ENCODE measurements at regions not wholly inside any gene's neighbourhood (a gene's known extent, or its start where the extent isn't known, plus 50 kb on each side); places are given as distances from the start of the nearest gene placed in this dataset.
A peak's percentile ranks its signal among the peaks of the same experiment; 100 is the strongest.

- Histone ChIP-seq H3K79me1 (ENCODE audit: low read depth, low read length) (no peaks in the 10 kb centered on the region), H2BK15ac (ENCODE audit: low read length) (no peak overlapping the region), H2BK12ac (ENCODE audit: low read length) (no peak overlapping the region), H3K27ac (replicated peaks; ENCODE audit: low read length) (no peak overlapping the region), H2BK5ac (ENCODE audit: low read length) (no peak overlapping the region), H3K4me1 (ENCODE audit: control insufficient read depth in 2 of 2, insufficient read depth in 1 of 2, low read depth in 1 of 2, low read length in 2 of 2) (peaks cover 0 to 10% of the 10 kb centered on the region in 2 donors), H2BK120ac (ENCODE audit: low read depth, low read length) (no peak overlapping the region), H3K23ac (ENCODE audit: low read depth, low read length, poor library complexity) (no peak overlapping the region), H2AK5ac (ENCODE audit: low read depth, low read length) (no peak overlapping the region), H2AFZ (ENCODE audit: low read length) (no peak overlapping the region), H4K8ac (ENCODE audit: low read depth, low read length) (no peak overlapping the region), H3K36me3 (replicated peaks in 1 of 2; ENCODE audit: control insufficient read depth in 2 of 2, insufficient read depth in 2 of 2, low read length in 2 of 2) (no peaks in the 10 kb centered on the region), H4K91ac (ENCODE audit: low read depth, low read length, poor library complexity) (no peak overlapping the region), H3K9ac (ENCODE audit: low read depth, low read length, poor library complexity) (no peak overlapping the region), H3K9me3 (replicated peaks in 1 of 2; ENCODE audit: control insufficient read depth in 2 of 2, insufficient read depth in 1 of 2, low read depth in 1 of 2, low read length in 2 of 2) (no peaks in the 10 kb centered on the region), H3K4me3 (ENCODE audit: low read length in 2 of 2) (no peak overlapping the region), H3K4ac (ENCODE audit: low read length) (no peak overlapping the region), H3K27me3 (ENCODE audit: control insufficient read depth in 3 of 3, insufficient read depth in 3 of 3, low read depth in 1 of 3, low read length in 3 of 3) (peaks cover 0 to 17% (median 4%) of the 10 kb centered on the region in 3 experiments), H3K4me2 (ENCODE audit: insufficient read depth, low read length, poor library complexity, severe bottlenecking) (no peak overlapping the region), H3K14ac (ENCODE audit: low read length) (no peak overlapping the region), H3K18ac (ENCODE audit: low read length) (no peak overlapping the region)
- no CpG with 5 or more reads among the region's 7 CpGs for WGBS, 2 donors (ENCODE audit: extremely low coverage in 2 of 2, insufficient read length in 2 of 2, insufficient replicate concordance in 1 of 2)
- no peak for DNase-seq (ENCODE audit: low spot score)
These were observed 1455.3 kb downstream of the BRD1 start for GRCh38 chr22:48372390-48372789.

- no CpG with 5 or more reads among the region's 7 CpGs for WGBS, 2 donors (ENCODE audit: extremely low coverage in 2 of 2, insufficient read length in 2 of 2, insufficient replicate concordance in 1 of 2)
- no peak overlapping the region for H2BK12ac ChIP-seq (ENCODE audit: low read length)
- no peak overlapping the region for H3K18ac ChIP-seq (ENCODE audit: low read length)
- no peak overlapping the region for H3K9ac ChIP-seq (ENCODE audit: low read depth, low read length, poor library complexity)
- H3K27me3 ChIP-seq (ENCODE audit: control insufficient read depth in 3 of 3, insufficient read depth in 3 of 3, low read depth in 1 of 3, low read length in 3 of 3), result peaks cover 0 to 14% (median 4%) of the 10 kb centered on the region in 3 experiments
- H3K9me3 ChIP-seq (replicated peaks in 1 of 2; ENCODE audit: control insufficient read depth in 2 of 2, insufficient read depth in 1 of 2, low read depth in 1 of 2, low read length in 2 of 2), result no peaks in the 10 kb centered on the region
- no peak overlapping the region for H3K23ac ChIP-seq (ENCODE audit: low read depth, low read length, poor library complexity)
- H2AFZ ChIP-seq (ENCODE audit: low read length), result no peak overlapping the region
- no peak overlapping the region for H3K4ac ChIP-seq (ENCODE audit: low read length)
- H2AK5ac ChIP-seq (ENCODE audit: low read depth, low read length), result no peak overlapping the region
- H2BK120ac ChIP-seq (ENCODE audit: low read depth, low read length), result no peak overlapping the region
- H3K4me1 ChIP-seq (ENCODE audit: control insufficient read depth in 2 of 2, insufficient read depth in 1 of 2, low read depth in 1 of 2, low read length in 2 of 2), result peaks cover 0 to 10% of the 10 kb centered on the region in 2 donors
- no peak overlapping the region for H3K4me2 ChIP-seq (ENCODE audit: insufficient read depth, low read length, poor library complexity, severe bottlenecking)
- no peak for DNase-seq (ENCODE audit: low spot score)
- no peak overlapping the region for H2BK5ac ChIP-seq (ENCODE audit: low read length)
- no peaks in the 10 kb centered on the region for H3K79me1 ChIP-seq (ENCODE audit: low read depth, low read length)
- no peak overlapping the region for H2BK15ac ChIP-seq (ENCODE audit: low read length)
- no peak overlapping the region for H4K91ac ChIP-seq (ENCODE audit: low read depth, low read length, poor library complexity)
- no peak overlapping the region for H3K14ac ChIP-seq (ENCODE audit: low read length)
- H3K4me3 ChIP-seq (ENCODE audit: low read length in 2 of 2), result no peak overlapping the region
- H4K8ac ChIP-seq (ENCODE audit: low read depth, low read length), result no peak overlapping the region
- H3K36me3 ChIP-seq (replicated peaks in 1 of 2; ENCODE audit: control insufficient read depth in 2 of 2, insufficient read depth in 2 of 2, low read length in 2 of 2), result no peaks in the 10 kb centered on the region
- H3K27ac ChIP-seq (replicated peaks; ENCODE audit: low read length), result no peak overlapping the region
These were observed 1456.3 kb downstream of the BRD1 start for GRCh38 chr22:48371391-48371790.

- no peak overlapping the region for H3K14ac ChIP-seq (ENCODE audit: low read length)
- no peak overlapping the region for H2AK5ac ChIP-seq (ENCODE audit: low read depth, low read length)
- no peak overlapping the region for H2BK15ac ChIP-seq (ENCODE audit: low read length)
- H3K18ac ChIP-seq (ENCODE audit: low read length), result peak overlapping the region; percentile 24
- no peak overlapping the region for H4K91ac ChIP-seq (ENCODE audit: low read depth, low read length, poor library complexity)
- DNase-seq (ENCODE audit: low spot score), result no peak
- no peak overlapping the region for H3K4me3 ChIP-seq (ENCODE audit: low read length in 2 of 2)
- no peak overlapping the region for H3K27ac ChIP-seq (replicated peaks; ENCODE audit: low read length)
- WGBS, 2 donors (ENCODE audit: extremely low coverage in 2 of 2, insufficient read length in 2 of 2, insufficient replicate concordance in 1 of 2), result no CpG with 5 or more reads among the region's 13 CpGs
- H2BK5ac ChIP-seq (ENCODE audit: low read length), result no peak overlapping the region
- H3K4ac ChIP-seq (ENCODE audit: low read length), result no peak overlapping the region
- peak overlapping the region; percentile 9 for H3K23ac ChIP-seq (ENCODE audit: low read depth, low read length, poor library complexity)
- no peak overlapping the region for H3K9ac ChIP-seq (ENCODE audit: low read depth, low read length, poor library complexity)
- H3K27me3 ChIP-seq (ENCODE audit: control insufficient read depth in 3 of 3, insufficient read depth in 3 of 3, low read depth in 1 of 3, low read length in 3 of 3), result peaks cover 0 to 12% (median 4%) of the 10 kb centered on the region in 3 experiments
- no peak overlapping the region for H2BK120ac ChIP-seq (ENCODE audit: low read depth, low read length)
- H2BK12ac ChIP-seq (ENCODE audit: low read length), result no peak overlapping the region
- peaks cover 0 to 10% of the 10 kb centered on the region in 2 donors for H3K4me1 ChIP-seq (ENCODE audit: control insufficient read depth in 2 of 2, insufficient read depth in 1 of 2, low read depth in 1 of 2, low read length in 2 of 2)
- H3K9me3 ChIP-seq (replicated peaks in 1 of 2; ENCODE audit: control insufficient read depth in 2 of 2, insufficient read depth in 1 of 2, low read depth in 1 of 2, low read length in 2 of 2), result no peaks in the 10 kb centered on the region
- H3K36me3 ChIP-seq (replicated peaks in 1 of 2; ENCODE audit: control insufficient read depth in 2 of 2, insufficient read depth in 2 of 2, low read length in 2 of 2), result no peaks in the 10 kb centered on the region
- no peaks in the 10 kb centered on the region for H3K79me1 ChIP-seq (ENCODE audit: low read depth, low read length)
- no peak overlapping the region for H2AFZ ChIP-seq (ENCODE audit: low read length)
- H3K4me2 ChIP-seq (ENCODE audit: insufficient read depth, low read length, poor library complexity, severe bottlenecking), result no peak overlapping the region
- no peak overlapping the region for H4K8ac ChIP-seq (ENCODE audit: low read depth, low read length)
These were observed 1457.0 kb downstream of the BRD1 start for GRCh38 chr22:48370508-48371325.

- Histone ChIP-seq H2BK120ac (ENCODE audit: low read depth, low read length) (no peak overlapping the region), H3K4me2 (ENCODE audit: insufficient read depth, low read length, poor library complexity, severe bottlenecking) (no peak overlapping the region), H3K9ac (ENCODE audit: low read depth, low read length, poor library complexity) (no peak overlapping the region), H2BK5ac (ENCODE audit: low read length) (no peak overlapping the region), H2AFZ (ENCODE audit: low read length) (no peak overlapping the region), H3K9me3 (replicated peaks in 1 of 2; ENCODE audit: control insufficient read depth in 2 of 2, insufficient read depth in 1 of 2, low read depth in 1 of 2, low read length in 2 of 2) (no peaks in the 10 kb centered on the region), H3K4me1 (ENCODE audit: control insufficient read depth in 2 of 2, insufficient read depth in 1 of 2, low read depth in 1 of 2, low read length in 2 of 2) (peaks cover 0 to 10% of the 10 kb centered on the region in 2 donors), H3K4me3 (ENCODE audit: low read length in 2 of 2) (no peak overlapping the region), H3K79me1 (ENCODE audit: low read depth, low read length) (no peaks in the 10 kb centered on the region), H2BK15ac (ENCODE audit: low read length) (no peak overlapping the region), H3K27me3 (ENCODE audit: control insufficient read depth in 3 of 3, insufficient read depth in 3 of 3, low read depth in 1 of 3, low read length in 3 of 3) (peaks cover 0 to 12% (median 4%) of the 10 kb centered on the region in 3 experiments), H3K23ac (ENCODE audit: low read depth, low read length, poor library complexity) (no peak overlapping the region), H3K36me3 (replicated peaks in 1 of 2; ENCODE audit: control insufficient read depth in 2 of 2, insufficient read depth in 2 of 2, low read length in 2 of 2) (no peaks in the 10 kb centered on the region), H3K18ac (ENCODE audit: low read length) (no peak overlapping the region), H2AK5ac (ENCODE audit: low read depth, low read length) (no peak overlapping the region), H2BK12ac (ENCODE audit: low read length) (no peak overlapping the region), H3K4ac (ENCODE audit: low read length) (no peak overlapping the region), H3K27ac (replicated peaks; ENCODE audit: low read length) (no peak overlapping the region), H4K8ac (ENCODE audit: low read depth, low read length) (no peak overlapping the region), H4K91ac (ENCODE audit: low read depth, low read length, poor library complexity) (no peak overlapping the region), H3K14ac (ENCODE audit: low read length) (no peak overlapping the region)
- no peak for DNase-seq (ENCODE audit: low spot score)
- no CpG with 5 or more reads among the region's 17 CpGs for WGBS, 2 donors (ENCODE audit: extremely low coverage in 2 of 2, insufficient read length in 2 of 2, insufficient replicate concordance in 1 of 2)
These were observed 1457.7 kb downstream of the BRD1 start for GRCh38 chr22:48369789-48370507.
